Common myeloid progenitor, CD34-positive (primary cell): ENCODE measurements at regions not wholly inside any gene's neighbourhood (a gene's known extent, or its start where the extent isn't known, plus 50 kb on each side); places are given as distances from the start of the nearest gene placed in this dataset.

Experiments used
- CTCF ChIA-PET: fragments of 350-600 bp; sonication (Branson Sonifier 250); formaldehyde crosslinking; loops from one replicate; lab custom pipeline; 2021; ENCODE audit warnings: antibody characterized with exemption; lab: Charles Lee
- POLR2A ChIA-PET: fragments of 350-600 bp; sonication (Branson Sonifier 250); formaldehyde crosslinking; loops from one replicate; lab custom pipeline; 2021; ENCODE audit warnings: antibody characterized with exemption; lab: Charles Lee
- DNase-seq, 3 donors: peaks; one replicate each; pipeline versions ENCODE4 v3.0.0 to v3.0.0-alpha.2; 2013
- H3K27ac ChIP-seq, 2 experiments: 1 replicate in 1 of 2; 2 replicates in 1 of 2; pipeline ENCODE4 v1.7.0; 2013; ENCODE audit warnings: inconsistent platforms in 2 of 2, low read length in 2 of 2, mild to moderate bottlenecking in 2 of 2, low read depth in 1 of 2, moderate library complexity in 1 of 2; ENCODE audit not compliant: severe bottlenecking in 2 of 2, insufficient read depth in 1 of 2, poor library complexity in 1 of 2
- H3K27me3 ChIP-seq, 5 experiments: replicated peaks in 2 of 5; 1 replicate in 3 of 5; 2 replicates in 2 of 5; pipeline versions ENCODE4 v1.6.1 to v1.7.0; 2013; ENCODE audit warnings: low read length in 4 of 5, mild to moderate bottlenecking in 2 of 5, moderate library complexity in 2 of 5, inconsistent platforms in 1 of 5; ENCODE audit not compliant: insufficient read depth in 5 of 5, control insufficient read depth in 4 of 5
- H3K36me3 ChIP-seq, 4 experiments: 1 replicate in 2 of 4; 2 replicates in 2 of 4; pipeline versions ENCODE4 v1.6.1 to v1.7.0; 2013; ENCODE audit warnings: low read length in 3 of 4, control low read depth in 1 of 4, mild to moderate bottlenecking in 1 of 4; ENCODE audit not compliant: control insufficient read depth in 4 of 4, insufficient read depth in 4 of 4
- H3K4me1 ChIP-seq, 4 experiments: 1 replicate in 3 of 4; 2 replicates in 1 of 4; pipeline versions ENCODE4 v1.6.1 to v1.7.1; 2013; ENCODE audit warnings: low read length in 3 of 4, mild to moderate bottlenecking in 3 of 4, control low read depth in 1 of 4, inconsistent platforms in 1 of 4, moderate library complexity in 1 of 4; ENCODE audit not compliant: control insufficient read depth in 4 of 4, insufficient read depth in 4 of 4; ENCODE audit errors: control extremely low read depth in 1 of 4
- H3K4me3 ChIP-seq, 7 experiments: 1 replicate in 4 of 7; 2 replicates in 3 of 7; pipeline versions ENCODE4 v1.5.1 to v1.7.0; 2013; ENCODE audit warnings: mild to moderate bottlenecking in 7 of 7, low read length in 6 of 7, moderate library complexity in 6 of 7, inconsistent platforms in 2 of 7, low read depth in 2 of 7, control low read depth in 1 of 7; ENCODE audit not compliant: insufficient read depth in 4 of 7, control insufficient read depth in 1 of 7; ENCODE audit errors: extremely low read depth in 1 of 7
- H3K9me3 ChIP-seq, 5 experiments: 1 replicate in 4 of 5; 2 replicates in 1 of 5; pipeline versions ENCODE4 v1.6.1 to v1.7.1; 2013; ENCODE audit warnings: low read length in 4 of 5, mild to moderate bottlenecking in 2 of 5, inconsistent platforms in 1 of 5, low read depth in 1 of 5, moderate library complexity in 1 of 5; ENCODE audit not compliant: control insufficient read depth in 4 of 5, insufficient read depth in 2 of 5; ENCODE audit errors: control extremely low read depth in 1 of 5
- WGBS: methylation state at CpG from one replicate; pipeline ENCODE4 v1.1.5; 2013; ENCODE audit not compliant: insufficient coverage; 5-methylcytosine and 5-hydroxymethylcytosine counted together

DNA sequence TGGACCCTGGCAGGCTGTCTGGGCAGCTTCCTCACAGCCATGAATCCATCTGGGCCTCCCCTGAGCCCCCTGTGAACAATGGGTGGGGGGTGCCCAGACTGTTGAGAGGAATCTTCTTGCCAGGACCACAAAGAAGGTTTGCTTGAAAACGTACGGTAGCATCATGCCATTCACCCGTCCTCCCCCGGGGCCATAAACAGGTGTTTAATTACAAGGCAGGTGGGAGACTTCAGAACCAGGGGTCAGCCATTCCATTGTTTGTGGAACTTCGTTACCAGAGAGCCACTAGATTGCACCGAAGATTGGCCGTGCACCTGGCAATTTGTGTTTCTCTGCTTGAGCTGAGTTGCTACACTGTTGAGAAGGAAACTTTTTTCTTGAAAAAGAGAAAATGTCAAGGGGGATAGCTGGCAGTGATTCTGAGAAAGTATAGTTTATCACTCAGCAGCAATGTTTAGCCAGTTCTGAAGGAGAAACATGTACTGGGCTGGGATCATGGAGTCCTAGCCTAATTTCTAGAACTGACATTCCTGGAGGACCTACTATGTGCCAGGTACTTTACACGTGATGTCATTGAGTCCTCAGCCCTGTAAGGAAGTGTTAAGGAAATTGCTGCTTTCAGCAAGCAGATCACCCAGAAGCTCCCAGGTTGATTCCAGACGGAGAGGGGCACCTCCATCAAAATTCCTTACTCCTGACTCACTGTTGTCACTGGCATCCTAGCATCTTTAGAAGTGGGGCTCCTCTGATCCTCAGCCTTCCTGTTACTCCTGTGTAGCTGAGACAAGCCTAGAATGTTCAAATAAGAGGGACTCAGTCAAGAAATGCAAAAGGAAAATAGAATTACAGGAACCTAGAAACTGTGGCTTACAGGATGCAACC lies 103.8 kb upstream of the UBE2E1 start:
- ChIA-PET CTCF (no interaction called here), POLR2A (no interaction called here)
- Histone ChIP-seq H3K4me1 (no peaks in the 10 kb centered on the region), H3K27me3 (no peaks in the 10 kb centered on the region), H3K36me3 (no peaks in the 10 kb centered on the region), H3K9me3 (no peaks in the 10 kb centered on the region), H3K4me3 (no peak overlapping the region), H3K27ac (no peak overlapping the region)
- WGBS: 99% methylated on average over 9 of the region's 9 CpGs
- DNase-seq: no peak

DNA sequence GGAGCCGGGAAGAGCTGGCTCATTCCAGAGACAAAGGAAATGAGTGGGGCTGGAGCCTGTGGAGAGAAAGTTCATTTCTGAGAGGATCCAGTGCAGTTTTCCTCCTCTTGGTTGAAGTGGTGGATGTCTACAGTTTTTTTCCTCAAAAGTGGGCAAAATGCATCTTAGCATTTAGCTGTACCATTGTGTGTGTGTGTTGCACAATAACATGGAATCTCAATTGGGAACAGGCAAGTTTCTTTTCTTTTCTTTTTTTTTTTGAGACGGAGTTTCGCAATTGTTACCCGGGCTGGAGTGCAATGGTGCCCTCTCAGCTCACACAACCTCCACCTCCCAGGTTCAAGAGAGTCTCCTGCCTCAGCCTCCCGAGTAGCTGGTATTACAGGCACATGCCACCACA lies 101.5 kb upstream of the UBE2E1 start:
- Histone ChIP-seq H3K4me1 (no peaks in the 10 kb centered on the region), H3K27ac (no peak overlapping the region), H3K27me3 (no peaks in the 10 kb centered on the region), H3K9me3 (no peaks in the 10 kb centered on the region), H3K4me3 (no peak overlapping the region), H3K36me3 (no peaks in the 10 kb centered on the region)
- POLR2A ChIA-PET: no interaction called here
- 93% methylated on average over 4 of the region's 5 CpGs for WGBS
- DNase-seq: no peak
- CTCF ChIA-PET: interaction anchor here (1.6 kb wide), 1 partner anchor 26 kb away, joined by 3 read pairs; no protein-coding TSS in a partner anchor

DNA sequence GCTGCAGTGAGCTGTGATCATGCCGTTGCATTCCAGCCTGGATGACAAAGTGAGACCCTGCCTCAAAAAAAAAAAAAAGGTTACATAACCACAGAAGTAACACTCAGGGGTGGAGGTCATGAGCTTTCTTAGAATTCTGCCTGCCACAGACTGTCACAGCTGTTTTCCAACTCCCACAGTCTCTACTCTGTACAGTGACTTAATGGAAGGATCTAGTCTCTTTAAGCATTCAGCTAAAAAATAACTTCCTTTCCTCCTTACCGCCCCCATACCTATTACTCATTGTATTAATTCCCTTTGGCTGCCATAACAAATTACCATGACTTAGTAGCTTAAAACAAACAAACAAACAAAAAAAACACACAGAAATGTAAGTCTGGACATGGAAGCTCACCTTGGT lies 99.6 kb upstream of the UBE2E1 start:
- POLR2A ChIA-PET: no interaction called here
- Histone ChIP-seq H3K27me3 (no peaks in the 10 kb centered on the region), H3K27ac (no peak overlapping the region), H3K36me3 (no peaks in the 10 kb centered on the region), H3K4me1 (no peaks in the 10 kb centered on the region), H3K9me3 (no peaks in the 10 kb centered on the region), H3K4me3 (no peak overlapping the region)
- WGBS: 100% methylated on average over 1 of the region's 2 CpGs
- no peak for DNase-seq
- CTCF ChIA-PET: no interaction called here

DNA sequence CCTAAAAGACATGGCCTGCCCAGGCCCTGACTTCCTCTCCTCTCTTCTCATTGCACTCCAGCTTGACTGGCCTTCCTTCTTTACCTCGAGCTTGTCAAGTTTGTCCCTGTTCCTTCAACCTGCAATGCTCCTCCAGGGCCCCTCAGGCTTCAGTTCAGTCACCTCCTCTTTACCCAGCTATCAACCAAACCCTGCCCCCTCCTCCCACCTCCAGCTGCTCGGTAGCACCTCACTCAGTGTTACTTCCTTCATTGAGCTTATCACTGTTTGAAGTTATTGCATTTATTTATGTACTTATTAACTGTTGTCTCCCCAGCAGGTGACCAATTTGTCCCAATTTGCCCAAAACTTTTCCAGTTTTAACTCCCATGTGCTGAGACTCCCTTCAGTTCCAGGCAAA lies 95.8 kb upstream of the UBE2E1 start:
- H3K4me1 ChIP-seq: no peaks in the 10 kb centered on the region
- no peak for DNase-seq
- H3K9me3 ChIP-seq: peaks cover 0 to under 1% (median 0%) of the 10 kb centered on the region in 5 experiments
- POLR2A ChIA-PET: no interaction called here
- WGBS: 33% methylated on average over 1 of the region's 2 CpGs
- no peak overlapping the region for H3K4me3 ChIP-seq
- CTCF ChIA-PET: no interaction called here
- H3K27ac ChIP-seq: no peak overlapping the region
- H3K27me3 ChIP-seq: no peaks in the 10 kb centered on the region
- no peaks in the 10 kb centered on the region for H3K36me3 ChIP-seq

DNA sequence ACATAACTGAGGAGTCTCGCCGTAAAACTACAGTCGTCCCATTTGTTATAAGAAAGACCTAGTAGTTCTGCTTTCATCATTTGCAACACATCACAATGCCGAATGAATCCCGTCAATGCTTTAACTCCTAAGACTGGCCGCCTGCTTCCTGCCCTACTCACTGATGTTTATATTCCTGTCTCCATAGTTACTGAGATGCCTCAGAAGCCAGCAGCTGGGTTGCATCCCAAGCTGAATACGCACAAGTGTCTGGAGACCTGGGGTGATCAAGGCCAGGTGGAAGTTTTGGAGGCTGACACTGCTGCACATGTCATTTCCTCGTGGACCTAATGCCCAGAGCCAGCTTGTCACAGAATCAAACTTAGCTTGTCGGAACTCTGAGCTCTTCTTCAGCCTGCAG lies 95.2 kb upstream of the UBE2E1 start:
- WGBS: 97% methylated on average over 9 of the region's 9 CpGs
- ChIA-PET POLR2A (no interaction called here), CTCF (no interaction called here)
- Histone ChIP-seq H3K27ac (no peak overlapping the region), H3K27me3 (no peaks in the 10 kb centered on the region), H3K9me3 (peaks cover 0 to 4% (median 0%) of the 10 kb centered on the region in 5 experiments), H3K4me3 (no peak overlapping the region), H3K36me3 (no peaks in the 10 kb centered on the region), H3K4me1 (no peaks in the 10 kb centered on the region)
- peak in 2 of 3 donors; percentile 17 to 30 for DNase-seq

DNA sequence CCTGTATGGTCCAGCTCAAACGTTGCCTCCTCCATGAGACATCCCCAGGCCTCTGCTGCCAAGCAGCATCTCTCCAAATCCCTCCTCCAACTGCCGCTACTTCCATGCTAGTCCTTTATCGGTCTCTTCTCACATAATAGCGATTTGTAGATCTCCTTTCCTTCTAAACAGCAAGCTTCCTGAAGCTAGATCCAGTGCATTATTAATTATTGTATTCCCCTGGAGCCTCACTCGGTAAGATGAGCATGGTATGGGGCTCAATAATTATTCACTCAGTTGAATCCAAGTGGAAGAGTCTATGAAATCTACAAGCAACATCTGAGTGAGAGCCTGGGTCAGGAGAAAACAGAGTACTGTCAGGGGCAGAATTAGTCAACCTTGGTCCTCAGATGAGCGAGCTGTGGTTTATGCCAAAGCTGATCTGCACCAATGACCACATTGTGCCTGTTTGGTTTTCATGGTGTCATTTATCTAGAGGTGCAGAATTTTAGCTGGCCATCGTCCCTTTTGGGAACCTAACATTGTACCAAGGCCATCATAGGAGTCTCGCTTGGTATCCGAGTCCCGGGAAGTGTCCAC lies 93.8 kb upstream of the UBE2E1 start:
- POLR2A ChIA-PET: no interaction called here
- Histone ChIP-seq H3K27ac (no peak overlapping the region), H3K4me3 (no peak overlapping the region), H3K4me1 (no peaks in the 10 kb centered on the region), H3K9me3 (peaks cover 0 to 11% (median 0%) of the 10 kb centered on the region in 5 experiments), H3K36me3 (no peaks in the 10 kb centered on the region), H3K27me3 (no peaks in the 10 kb centered on the region)
- WGBS: 98% methylated on average over 9 of the region's 10 CpGs
- no peak for DNase-seq
- CTCF ChIA-PET: no interaction called here
